Activated CD8-positive, alpha-beta memory T cell treated with anti-CD3 and anti-CD28 coated beads, Interleukin-2, amount 50 U/mL, for 4 hours (primary cell): ENCODE measurements at regions not wholly inside any gene's neighbourhood (a gene's known extent, or its start where the extent isn't known, plus 50 kb on each side); places are given as distances from the start of the nearest gene placed in this dataset.
"Not testable (repeated sequence)": the region's sequence is repeated elsewhere in the genome, so short reads cannot be mapped to it uniquely, and the experiment has no call there.

Experiments
- DNase-seq: peaks from one replicate; pipeline ENCODE4 v3.0.0-alpha.2; 2020

GRCh38 chr11:128148208-128148607 is 439.1 kb downstream of the ETS1 start:
- no peak for DNase-seq

GRCh38 chr11:128146926-128147605 is 440.3 kb downstream of the ETS1 start:
- DNase-seq: no peak

DNA sequence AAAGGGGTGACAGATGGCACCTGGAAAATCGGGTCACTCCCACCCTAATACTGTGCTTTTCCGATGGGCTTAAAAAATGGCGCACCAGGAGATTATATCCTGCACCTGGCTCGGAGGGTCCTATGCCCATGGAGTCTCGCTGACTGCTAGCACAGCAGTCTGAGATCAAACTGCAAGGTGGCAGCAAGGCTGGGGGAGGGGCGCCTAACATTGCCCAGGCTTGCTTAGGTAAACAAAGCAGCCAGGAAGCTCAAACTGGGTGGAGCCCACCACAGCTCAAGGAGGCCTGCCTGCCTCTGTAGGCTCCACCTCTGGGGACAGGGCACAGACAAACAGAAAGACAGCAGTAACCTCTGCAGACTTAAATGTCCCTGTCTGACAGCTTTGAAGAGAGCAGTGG is 447.1 kb downstream of the ETS1 start:
- DNase-seq: not testable (repeated sequence)

- no peak for DNase-seq
Observed at GRCh38 chr11:128135451-128135850, 451.9 kb downstream of the ETS1 start.

DNA sequence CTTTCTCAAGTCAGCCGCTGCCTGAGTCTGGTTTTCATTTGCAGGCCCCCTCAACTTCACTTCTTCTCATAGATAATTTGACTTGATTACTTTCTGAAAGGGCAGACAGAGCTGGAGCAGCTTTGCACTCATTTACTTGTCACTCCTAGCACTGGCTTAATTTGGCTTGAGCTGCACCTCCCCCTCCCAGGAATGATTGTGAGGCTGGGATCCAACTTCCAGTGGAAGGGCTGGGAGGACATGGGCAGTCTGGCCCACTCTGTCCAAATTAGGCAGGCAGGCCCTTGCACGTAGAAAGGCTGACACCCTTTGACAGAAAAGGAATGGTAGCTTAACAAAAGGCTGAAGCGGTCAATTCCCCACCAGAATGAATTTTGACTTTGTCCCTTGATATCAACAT is 453.9 kb downstream of the ETS1 start:
- DNase-seq: no peak

DNA sequence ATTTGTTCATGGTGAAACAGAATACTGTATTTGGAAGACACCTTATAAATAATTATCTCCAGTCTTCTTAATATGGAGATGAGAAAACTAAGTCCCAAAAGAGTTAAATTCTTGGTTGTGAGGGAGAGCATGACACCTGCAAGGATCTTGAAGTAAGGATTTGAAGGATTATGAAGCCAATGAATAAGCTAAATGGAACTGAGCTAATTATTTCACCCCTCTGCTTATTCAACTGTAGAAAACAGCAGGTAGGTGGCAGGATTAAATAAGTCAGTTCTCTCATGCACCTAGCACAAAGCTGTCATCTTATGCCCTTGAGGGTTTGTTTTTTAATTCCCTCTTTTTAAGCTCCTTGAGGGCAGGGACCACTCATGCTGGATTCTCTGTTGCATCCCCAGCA is 457.3 kb downstream of the ETS1 start:
- DNase-seq: no peak

GRCh38 chr11:128125723-128126122 is 461.6 kb downstream of the ETS1 start:
- DNase-seq: no peak

DNA sequence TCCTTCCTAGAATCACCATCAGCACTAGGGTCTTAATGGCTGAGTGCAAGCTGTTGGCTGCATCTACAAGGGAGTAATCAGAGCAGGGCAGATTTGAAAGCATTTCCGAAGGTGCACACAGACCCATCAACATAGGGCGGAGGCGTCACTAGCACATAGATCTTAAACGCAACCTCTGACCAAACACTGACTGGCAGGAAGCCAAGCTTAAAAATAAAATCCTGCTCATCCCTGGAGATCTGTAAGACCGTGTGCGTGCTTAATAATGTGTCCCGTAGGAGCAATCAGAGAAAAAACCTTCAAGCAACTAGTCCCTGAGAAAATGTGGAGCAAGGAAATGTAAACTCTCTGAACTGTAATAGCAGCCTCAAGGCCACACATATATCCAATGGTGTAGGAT is 470.5 kb downstream of the ETS1 start:
- no peak for DNase-seq

GRCh38 chr11:128116447-128116846 is 470.9 kb downstream of the ETS1 start:
- DNase-seq: no peak

GRCh38 chr11:128105950-128106349 is 481.4 kb downstream of the ETS1 start:
- no peak for DNase-seq

DNA sequence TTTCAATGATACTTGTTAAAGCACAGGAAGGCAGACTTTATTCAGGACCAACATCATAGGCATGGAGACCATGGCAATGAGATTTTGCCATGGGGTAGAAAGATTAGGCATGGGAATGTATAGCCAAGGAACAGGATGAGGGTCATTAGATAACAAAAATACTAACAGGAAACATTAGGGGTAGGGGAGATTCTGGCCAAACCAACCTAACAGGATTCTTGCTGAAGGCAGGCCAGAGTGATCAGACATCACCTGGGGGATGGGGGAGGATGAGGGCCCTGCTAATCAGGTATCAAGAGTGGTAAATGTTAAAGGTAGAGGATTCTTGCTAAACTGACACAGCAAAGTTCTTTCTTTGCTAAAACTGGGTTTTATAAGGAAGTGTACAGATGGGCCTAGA is 481.8 kb downstream of the ETS1 start:
- no peak for DNase-seq

DNA sequence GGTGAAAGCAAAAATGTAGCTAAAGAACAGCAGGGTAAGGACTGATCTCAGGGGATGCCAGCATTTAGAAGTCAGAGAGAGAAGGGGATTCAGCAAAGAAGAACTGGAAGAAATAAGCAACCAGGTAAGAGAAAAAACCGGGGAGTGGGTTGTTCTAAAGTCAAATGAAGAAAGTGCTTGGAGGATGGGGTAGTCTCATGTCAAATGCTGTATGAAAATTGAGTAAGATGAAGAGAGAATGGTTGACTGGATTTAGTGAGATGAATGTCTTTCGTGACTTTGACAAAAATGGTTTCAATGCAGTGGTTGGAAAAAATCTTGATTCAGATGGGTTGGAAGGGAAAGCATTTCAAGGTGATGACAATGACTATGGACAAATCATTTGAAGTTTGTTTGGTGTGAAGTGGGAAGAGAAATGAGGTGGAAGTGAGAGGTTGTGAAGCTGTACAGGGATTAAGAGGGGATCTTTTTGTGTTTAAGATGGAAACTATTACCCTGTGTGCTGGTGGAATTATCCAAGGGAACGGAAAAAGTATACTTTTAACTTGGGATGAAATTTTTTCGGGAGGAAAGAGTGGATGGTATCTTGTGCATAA is 484.0 kb downstream of the ETS1 start:
- DNase-seq: no peak

- no peak for DNase-seq
Observed at GRCh38 chr11:128098781-128099180, 488.6 kb downstream of the ETS1 start.

- no peak for DNase-seq
Observed at GRCh38 chr11:128095466-128095981, 491.8 kb downstream of the ETS1 start.

GRCh38 chr11:128093689-128094088 is 493.7 kb downstream of the ETS1 start:
- no peak for DNase-seq

- no peak for DNase-seq
Observed at GRCh38 chr11:128089962-128090361, 497.4 kb downstream of the ETS1 start.

GRCh38 chr11:128086794-128087193 is 500.6 kb downstream of the ETS1 start:
- no peak for DNase-seq

DNA sequence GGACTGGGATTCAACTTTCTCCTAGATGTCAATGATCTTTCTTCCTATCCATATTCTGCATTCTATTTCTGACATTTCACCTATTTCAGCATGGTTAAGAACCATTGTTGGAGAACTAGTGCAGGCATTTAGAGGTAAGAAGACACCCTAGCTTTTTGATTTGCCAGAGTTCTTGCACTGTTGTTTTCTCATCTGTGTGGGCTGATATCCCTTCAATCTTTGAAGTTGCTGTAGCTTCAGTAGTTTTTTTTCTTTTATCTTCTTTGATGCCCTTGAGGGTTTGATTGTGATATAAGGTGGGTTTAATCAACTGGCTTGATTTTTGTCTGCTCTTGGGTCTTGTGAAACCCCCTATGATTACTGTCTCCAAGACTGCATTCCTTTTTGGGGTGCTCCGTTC is 502.1 kb downstream of the ETS1 start:
- DNase-seq: no peak

DNA sequence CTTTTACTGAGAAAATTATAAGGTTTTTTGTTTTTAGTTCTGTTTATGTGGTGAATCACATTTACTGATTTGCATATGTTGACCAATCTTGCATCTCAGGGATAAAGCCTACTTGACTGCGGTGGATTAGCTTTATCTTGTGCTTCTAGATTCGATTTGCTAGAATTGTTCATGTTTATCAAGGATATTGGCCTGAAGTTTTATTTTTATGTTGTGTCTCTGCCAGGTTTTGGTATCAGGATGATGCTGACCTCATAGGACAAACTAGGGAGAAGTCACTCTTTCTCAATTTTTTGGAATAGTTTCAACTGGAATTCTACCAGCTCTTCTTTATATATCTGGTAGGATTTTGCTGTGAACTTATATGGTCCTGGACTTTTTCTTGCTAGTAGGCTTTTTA is 504.8 kb downstream of the ETS1 start:
- DNase-seq: no peak

DNA sequence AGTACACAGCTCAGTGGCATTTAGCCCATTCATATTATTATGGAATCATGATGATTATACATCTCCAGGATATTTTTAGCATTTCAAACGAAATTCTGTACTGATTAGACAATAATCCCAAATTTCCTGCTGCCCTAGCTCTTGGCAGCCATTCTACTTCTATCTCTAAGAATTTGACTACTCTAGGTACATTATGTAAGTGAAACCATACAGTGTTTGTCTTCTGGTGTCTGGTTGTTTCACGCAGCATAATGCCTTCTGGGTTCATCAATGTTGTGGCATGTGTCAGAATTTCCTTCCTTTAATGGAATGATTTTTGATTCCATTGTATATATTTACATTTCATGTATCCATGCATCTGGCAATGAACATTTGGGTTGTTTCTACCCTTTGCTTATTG is 517.7 kb downstream of the ETS1 start:
- DNase-seq: no peak

GRCh38 chr11:128067780-128068179 is 519.6 kb downstream of the ETS1 start:
- DNase-seq: no peak

DNA sequence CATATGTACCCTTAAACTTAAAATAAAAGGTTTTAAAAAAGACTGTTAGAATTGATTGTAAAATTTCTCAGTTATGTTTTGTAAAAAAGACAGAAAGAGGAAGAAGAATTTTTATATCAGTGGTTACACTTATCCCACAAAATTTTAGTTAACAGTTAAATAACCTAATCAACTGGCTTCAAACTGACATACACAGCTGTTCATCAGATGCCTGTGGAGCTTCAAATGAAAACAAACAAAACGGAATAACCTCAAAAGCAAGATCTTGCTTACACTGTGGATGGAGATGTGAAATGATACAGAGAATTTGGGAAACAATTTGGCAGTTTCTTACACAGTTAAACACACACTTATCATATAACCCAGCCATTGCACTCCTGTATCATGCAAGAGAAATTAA is 521.0 kb downstream of the ETS1 start:
- no peak for DNase-seq

DNA sequence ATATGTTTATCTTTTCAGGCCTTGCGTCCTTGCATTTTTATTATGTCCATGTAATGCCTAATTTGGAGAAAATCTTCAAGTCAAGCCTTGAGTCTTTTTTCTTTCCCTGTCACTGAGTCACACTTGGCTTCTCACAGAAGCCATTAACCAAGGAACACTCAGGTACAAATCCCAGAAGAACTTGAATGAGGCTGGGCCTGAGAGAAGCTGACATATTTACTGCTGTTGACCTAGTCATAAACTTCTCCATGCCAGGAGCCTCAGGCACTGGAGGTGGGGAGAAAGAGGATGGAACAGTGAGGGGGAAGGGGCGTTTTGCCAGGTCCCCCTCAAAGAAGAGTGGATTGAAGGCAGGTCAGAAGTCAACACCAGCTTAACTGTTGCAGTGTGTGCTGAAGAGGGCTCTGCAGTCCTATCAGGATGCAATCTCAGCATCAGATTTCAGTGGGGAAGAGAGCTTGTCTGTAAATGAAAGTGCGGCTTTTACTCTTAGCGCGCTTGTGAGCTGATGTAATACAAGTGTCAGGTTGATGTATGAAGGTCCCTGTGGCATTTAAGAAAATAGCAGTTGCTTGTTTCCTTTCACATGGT is 526.0 kb downstream of the ETS1 start:
- no peak for DNase-seq

- no peak for DNase-seq
Observed at GRCh38 chr11:128058580-128059208, 528.7 kb downstream of the ETS1 start.
